ENCODE measurements at regions not wholly inside any gene's neighbourhood (a gene's known extent, or its start where the extent isn't known, plus 50 kb on each side); places are given as distances from the start of the nearest gene placed in this dataset.

GRCh38 chr5:129163810-129164378 lies 69.3 kb downstream of the ISOC1 start:
- H3K27ac ChIP-seq (ENCODE audit: extremely low read depth, low read depth, low read length), result no peak overlapping the region
- H3K4me1 ChIP-seq (ENCODE audit: control insufficient read depth, insufficient read depth, low read length), result no peaks in the 10 kb centered on the region
- TF ChIP-seq ZEB2 (tag by site-specific recombination; IDR thresholded peaks at IDR 0.05) (no peak), ZSCAN30 (tag by site-specific recombination; IDR thresholded peaks at IDR 0.05) (no peak), GFI1B (tag by site-specific recombination; IDR thresholded peaks at IDR 0.05) (no peak), KLF7 (tag by site-specific recombination; IDR thresholded peaks at IDR 0.05; ENCODE audit: borderline replicate concordance) (no peak), ZSCAN16 (tag by site-specific recombination; IDR thresholded peaks at IDR 0.05) (no peak), ZNF830 (tag by site-specific recombination; IDR thresholded peaks at IDR 0.05; ENCODE audit: low read depth) (no peak), ZNF792 (tag by site-specific recombination; IDR thresholded peaks at IDR 0.05) (no peak), ZNF138 (tag by site-specific recombination; IDR thresholded peaks at IDR 0.05; ENCODE audit: borderline replicate concordance) (no peak), ZNF391 (tag by site-specific recombination; IDR thresholded peaks at IDR 0.05; ENCODE audit: borderline replicate concordance, low read depth) (no peak), ZNF561 (tag by site-specific recombination; IDR thresholded peaks at IDR 0.05; ENCODE audit: borderline replicate concordance) (no peak), ZNF776 (tag by site-specific recombination; IDR thresholded peaks at IDR 0.05; ENCODE audit: borderline replicate concordance) (no peak), AEBP2 (tag by site-specific recombination; IDR thresholded peaks at IDR 0.05; ENCODE audit: borderline replicate concordance) (no peak), ZNF664 (tag by site-specific recombination; IDR thresholded peaks at IDR 0.05) (no peak), ZNF350 (tag by site-specific recombination; IDR thresholded peaks at IDR 0.05) (no peak), ZNF530 (tag by site-specific recombination; IDR thresholded peaks at IDR 0.05; ENCODE audit: low read depth) (no peak), ZNF26 (tag by site-specific recombination; IDR thresholded peaks at IDR 0.05) (no peak)
- H3K36me3 ChIP-seq (ENCODE audit: control insufficient read depth in 2 of 2, insufficient read depth in 1 of 2, low read length in 2 of 2), result no peaks in the 10 kb centered on the region; a peak in 1 of 3 replicates
- ChIA-PET CTCF (no interaction called here), POLR2A (no interaction called here)
- no peaks in the 10 kb centered on the region for H3K9me3 ChIP-seq (ENCODE audit: control insufficient read depth, insufficient read depth, low read depth, low read length)
- H3K4me3 ChIP-seq (ENCODE audit: low read depth, low read length), result no peak overlapping the region

GRCh38 chr5:129170050-129170449 lies 75.5 kb downstream of the ISOC1 start:
- POLR2A ChIA-PET, result no interaction called here
- H3K4me1 ChIP-seq (ENCODE audit: control insufficient read depth, insufficient read depth, low read length), result no peaks in the 10 kb centered on the region
- no peak overlapping the region for H3K4me3 ChIP-seq (ENCODE audit: low read depth, low read length)
- CTCF ChIA-PET, result interaction anchor here (0.6 kb wide), 1 partner anchor 192 kb away, joined by 3 read pairs; no protein-coding TSS in a partner anchor
- H3K36me3 ChIP-seq (ENCODE audit: control insufficient read depth in 2 of 2, insufficient read depth in 1 of 2, low read length in 2 of 2), result no peaks in the 10 kb centered on the region
- no peaks in the 10 kb centered on the region for H3K9me3 ChIP-seq (ENCODE audit: control insufficient read depth, insufficient read depth, low read depth, low read length)
- no peak overlapping the region for H3K27ac ChIP-seq (ENCODE audit: extremely low read depth, low read depth, low read length)
- TF ChIP-seq ZNF629 (tag by site-specific recombination; IDR thresholded peaks at IDR 0.05) (no peak), ZNF777 (tag by site-specific recombination; IDR thresholded peaks at IDR 0.05; ENCODE audit: borderline replicate concordance) (no peak), ZNF549 (tag by site-specific recombination; IDR thresholded peaks at IDR 0.05) (no peak), ZBTB8A (tag by site-specific recombination; IDR thresholded peaks at IDR 0.05) (no peak), ZNF830 (tag by site-specific recombination; IDR thresholded peaks at IDR 0.05; ENCODE audit: low read depth) (no peak), ZNF211 (tag by site-specific recombination; IDR thresholded peaks at IDR 0.05; ENCODE audit: low read depth) (no peak), ZNF398 (tag by site-specific recombination; IDR thresholded peaks at IDR 0.05) (no peak), OSR2 (tag by site-specific recombination; IDR thresholded peaks at IDR 0.05) (no peak), ZFP37 (tag by site-specific recombination; IDR thresholded peaks at IDR 0.05) (no peak), ZNF132 (tag by site-specific recombination; IDR thresholded peaks at IDR 0.05; ENCODE audit: borderline replicate concordance) (no peak), ZBTB10 (tag by site-specific recombination; IDR thresholded peaks at IDR 0.05) (no peak), ZNF48 (tag by site-specific recombination; IDR thresholded peaks at IDR 0.05) (no peak), ZNF645 (tag by site-specific recombination; IDR thresholded peaks at IDR 0.05) (no peak), ZSCAN16 (tag by site-specific recombination; IDR thresholded peaks at IDR 0.05) (no peak)

Measured in HEK293 (cell line).